ENCODE measurements at regions not wholly inside any gene's neighbourhood (a gene's known extent, or its start where the extent isn't known, plus 50 kb on each side); places are given as distances from the start of the nearest gene placed in this dataset.

DNA sequence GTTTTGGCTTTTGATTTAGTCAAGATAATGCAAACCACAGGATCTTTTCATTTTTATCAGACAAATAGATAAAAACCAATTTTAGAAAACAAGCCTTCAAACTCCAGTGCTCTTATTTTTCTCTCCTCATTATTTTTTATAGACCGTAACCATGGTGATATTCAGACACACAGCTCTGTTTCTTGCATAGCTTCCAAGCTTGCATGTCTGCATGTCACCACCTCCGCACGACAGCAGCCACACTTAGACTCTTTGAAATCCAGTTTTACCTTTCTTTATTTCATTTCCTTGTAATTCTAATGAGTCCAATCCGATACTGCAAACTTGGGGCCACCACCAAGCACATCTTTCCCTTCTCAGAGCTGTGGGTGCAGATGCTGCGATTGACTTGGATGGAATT is 94.3 kb upstream of the GPM6A start:
- H3K36me3 ChIP-seq (replicated peaks; ENCODE audit: insufficient read depth, low read length): no peaks in the 10 kb centered on the region
- TF ChIP-seq EZH2phosphoT487 (IDR thresholded peaks at IDR 0.05; ENCODE audit: low read length) (no peak), EZH2 (optimal IDR thresholded peaks at IDR 0.05; ENCODE audit: low read depth, low read length) (no peak)
- TF ChIP-seq, protein P1, sequence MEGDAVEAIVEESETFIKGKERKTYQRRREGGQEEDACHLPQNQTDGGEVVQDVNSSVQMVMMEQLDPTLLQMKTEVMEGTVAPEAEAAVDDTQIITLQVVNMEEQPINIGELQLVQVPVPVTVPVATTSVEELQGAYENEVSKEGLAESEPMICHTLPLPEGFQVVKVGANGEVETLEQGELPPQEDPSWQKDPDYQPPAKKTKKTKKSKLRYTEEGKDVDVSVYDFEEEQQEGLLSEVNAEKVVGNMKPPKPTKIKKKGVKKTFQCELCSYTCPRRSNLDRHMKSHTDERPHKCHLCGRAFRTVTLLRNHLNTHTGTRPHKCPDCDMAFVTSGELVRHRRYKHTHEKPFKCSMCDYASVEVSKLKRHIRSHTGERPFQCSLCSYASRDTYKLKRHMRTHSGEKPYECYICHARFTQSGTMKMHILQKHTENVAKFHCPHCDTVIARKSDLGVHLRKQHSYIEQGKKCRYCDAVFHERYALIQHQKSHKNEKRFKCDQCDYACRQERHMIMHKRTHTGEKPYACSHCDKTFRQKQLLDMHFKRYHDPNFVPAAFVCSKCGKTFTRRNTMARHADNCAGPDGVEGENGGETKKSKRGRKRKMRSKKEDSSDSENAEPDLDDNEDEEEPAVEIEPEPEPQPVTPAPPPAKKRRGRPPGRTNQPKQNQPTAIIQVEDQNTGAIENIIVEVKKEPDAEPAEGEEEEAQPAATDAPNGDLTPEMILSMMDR (IDR thresholded peaks at IDR 0.05; ENCODE audit: low read length): no peak
- no peak for DNase-seq
- H3K9me3 ChIP-seq (replicated peaks; ENCODE audit: insufficient read depth, low read length): no peaks in the 10 kb centered on the region
- no peaks in the 10 kb centered on the region for H3K9me2 ChIP-seq (replicated peaks; ENCODE audit: insufficient read depth, low read length)
- no peak overlapping the region for H2AFZ ChIP-seq (ENCODE audit: low read length)
- H3K79me2 ChIP-seq (ENCODE audit: low read length): no peaks in the 10 kb centered on the region
- H3K4me2 ChIP-seq (ENCODE audit: low read depth, low read length): no peak overlapping the region
- H3F3A ChIP-seq (ENCODE audit: insufficient read depth, low read length): no peaks in the 10 kb centered on the region
- H3K27ac ChIP-seq (ENCODE audit: low read length): no peak overlapping the region
- H3K4me3 ChIP-seq (ENCODE audit: low read length): no peak overlapping the region
- no peaks in the 10 kb centered on the region for H3K4me1 ChIP-seq (ENCODE audit: low read length)
- no peaks in the 10 kb centered on the region for H3K27me3 ChIP-seq (replicated peaks; ENCODE audit: insufficient read depth, low read length)
- no peaks in the 10 kb centered on the region for H4K20me1 ChIP-seq (ENCODE audit: insufficient read depth, low read length)
- H3K9ac ChIP-seq (ENCODE audit: low read length): no peak overlapping the region

DNA sequence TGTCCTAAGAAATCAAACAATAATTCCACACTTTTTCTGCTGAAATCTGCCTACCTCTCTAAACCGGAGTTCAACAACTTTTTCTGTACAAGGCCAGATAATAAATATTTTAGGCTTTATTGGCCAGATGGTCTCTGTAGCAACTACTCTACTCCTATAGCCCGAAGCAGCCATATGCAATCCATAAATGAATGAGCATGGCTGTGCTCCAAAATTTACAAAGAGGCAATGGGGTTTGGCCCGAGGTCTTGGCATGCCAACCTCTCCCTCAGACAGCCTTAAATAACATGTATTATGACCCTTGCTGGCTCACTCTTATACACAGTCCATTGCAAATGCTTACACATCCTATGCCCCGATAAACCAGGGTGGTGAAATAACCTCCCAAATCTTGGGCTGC is 98.6 kb upstream of the GPM6A start:
- TF ChIP-seq, protein P1 (IDR thresholded peaks at IDR 0.05; ENCODE audit: low read length): no peak
- no peak for TF ChIP-seq EZH2phosphoT487 (IDR thresholded peaks at IDR 0.05; ENCODE audit: low read length)
- no peak for TF ChIP-seq EZH2 (optimal IDR thresholded peaks at IDR 0.05; ENCODE audit: low read depth, low read length)
- H3K4me1 ChIP-seq (ENCODE audit: low read length): no peaks in the 10 kb centered on the region
- H3K79me2 ChIP-seq (ENCODE audit: low read length): no peaks in the 10 kb centered on the region
- no peaks in the 10 kb centered on the region for H3K9me2 ChIP-seq (replicated peaks; ENCODE audit: insufficient read depth, low read length)
- H3K9ac ChIP-seq (ENCODE audit: low read length): no peak overlapping the region
- no peak overlapping the region for H2AFZ ChIP-seq (ENCODE audit: low read length)
- no peak overlapping the region for H3K4me3 ChIP-seq (ENCODE audit: low read length)
- no peaks in the 10 kb centered on the region for H3K36me3 ChIP-seq (replicated peaks; ENCODE audit: insufficient read depth, low read length)
- H4K20me1 ChIP-seq (ENCODE audit: insufficient read depth, low read length): no peaks in the 10 kb centered on the region
- H3F3A ChIP-seq (ENCODE audit: insufficient read depth, low read length): no peaks in the 10 kb centered on the region
- DNase-seq: no peak
- no peaks in the 10 kb centered on the region for H3K27me3 ChIP-seq (replicated peaks; ENCODE audit: insufficient read depth, low read length)
- no peak overlapping the region for H3K27ac ChIP-seq (ENCODE audit: low read length)
- H3K9me3 ChIP-seq (replicated peaks; ENCODE audit: insufficient read depth, low read length): no peaks in the 10 kb centered on the region
- no peak overlapping the region for H3K4me2 ChIP-seq (ENCODE audit: low read depth, low read length)

DNA sequence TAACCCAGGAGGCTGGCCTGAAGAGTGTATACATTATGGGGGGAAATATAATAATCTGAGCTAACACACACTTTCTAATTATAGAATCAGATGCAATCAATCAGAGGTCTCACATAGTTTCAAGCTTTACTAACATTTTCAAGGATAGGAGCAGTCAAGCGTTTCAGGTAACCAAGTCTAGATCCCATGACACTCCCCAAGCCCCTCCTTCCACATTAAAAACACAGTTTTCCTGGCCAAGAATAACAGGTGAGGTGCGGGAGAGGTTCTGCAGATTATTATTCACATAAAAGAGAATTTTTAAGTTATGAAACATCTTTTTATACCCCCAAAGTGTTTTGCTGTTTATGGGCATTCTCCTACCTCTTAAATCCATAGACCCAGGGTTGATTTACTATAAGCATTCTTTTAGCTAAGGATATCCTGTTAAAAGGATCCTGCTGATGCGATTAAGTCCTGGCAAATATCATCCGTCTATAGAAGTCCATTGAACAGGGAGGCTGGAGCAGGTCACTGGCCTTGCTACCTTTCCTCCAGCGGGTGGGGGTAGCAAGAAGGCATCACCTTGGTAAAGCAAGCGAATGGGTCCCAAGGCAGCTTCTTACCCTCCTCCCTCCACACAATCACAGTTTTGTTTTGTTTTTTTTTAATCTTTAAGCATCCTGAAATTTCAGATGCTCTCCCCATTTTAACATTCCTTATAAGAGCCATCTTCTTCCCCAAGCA is 104.7 kb upstream of the GPM6A start:
- no peaks in the 10 kb centered on the region for H3F3A ChIP-seq (ENCODE audit: insufficient read depth, low read length)
- no peak overlapping the region for H3K27ac ChIP-seq (ENCODE audit: low read length)
- no peaks in the 10 kb centered on the region for H3K79me2 ChIP-seq (ENCODE audit: low read length)

More for the DNA sequence above, 104.7 kb upstream of the GPM6A start:
- DNase-seq: no peak
- no peaks in the 10 kb centered on the region for H4K20me1 ChIP-seq (ENCODE audit: insufficient read depth, low read length)
- no peaks in the 10 kb centered on the region for H3K27me3 ChIP-seq (replicated peaks; ENCODE audit: insufficient read depth, low read length)
- no peak overlapping the region for H2AFZ ChIP-seq (ENCODE audit: low read length)
- no peak overlapping the region for H3K9ac ChIP-seq (ENCODE audit: low read length)
- no peaks in the 10 kb centered on the region for H3K36me3 ChIP-seq (replicated peaks; ENCODE audit: insufficient read depth, low read length)
- no peak overlapping the region for H3K4me3 ChIP-seq (ENCODE audit: low read length)
- no peak overlapping the region for H3K4me2 ChIP-seq (ENCODE audit: low read depth, low read length)
- no peaks in the 10 kb centered on the region for H3K4me1 ChIP-seq (ENCODE audit: low read length)
- TF ChIP-seq, protein P1 (IDR thresholded peaks at IDR 0.05; ENCODE audit: low read length): no peak
- H3K9me3 ChIP-seq (replicated peaks; ENCODE audit: insufficient read depth, low read length): no peaks in the 10 kb centered on the region
- H3K9me2 ChIP-seq (replicated peaks; ENCODE audit: insufficient read depth, low read length): no peaks in the 10 kb centered on the region

Data from MM.1S (cell line).